HepG2 (cell line): ENCODE measurements at regions not wholly inside any gene's neighbourhood (a gene's known extent, or its start where the extent isn't known, plus 50 kb on each side); places are given as distances from the start of the nearest gene placed in this dataset.
A peak's percentile ranks its signal among the peaks of the same experiment; 100 is the strongest.

Experiments used
- ATAC-seq: fragments of 200-7000 bp; cut with Tn5 transposase; 3 replicates; pipeline ENCODE4 v1.9.1; 2020; ENCODE audit warnings: mild to moderate bottlenecking, moderate library complexity
- BruUV-seq: library from RNA; stranded (reverse); fragments of 400-500 nt; replicated peaks from 2 replicates; lab custom pipeline; 2021; lab: Mats Ljungman, UMichigan
- CTCF ChIA-PET: fragments of 300-600 bp; formaldehyde crosslinking; extraction: SDS; loops from one replicate; lab custom pipeline; 2021; ENCODE audit warnings: low total read pairs, inconsistent platforms, low intra/inter-chr PET ratio; lab: Yijun Ruan, JAX
- POLR2A ChIA-PET: fragments of 350-600 bp; sonication (Branson Sonifier 250); formaldehyde crosslinking; loops from one replicate; lab custom pipeline; 2020; ENCODE audit warnings: antibody characterized with exemption, inconsistent platforms; lab: Yijun Ruan, JAX
- DNase-seq: peaks from one replicate; pipeline ENCODE4 v3.0.0-alpha.2; 2015; ENCODE audit warnings: low spot score
- FAIRE-seq: peaks from 3 replicates; lab custom pipeline; 2011; peaks lifted over from hg19 to GRCh38; lab: Jason Lieb, UNC
- H2AFZ ChIP-seq: one replicate; pipeline ENCODE4 v1.6.1; 2011; ENCODE audit warnings: low read length, inconsistent platforms
- H3K27ac ChIP-seq: fragments of 300-600 bp; 3 replicates; pipeline ENCODE4 v1.8.0; 2011; ENCODE audit warnings: mixed run types, mild to moderate bottlenecking, mixed read lengths, low read length, inconsistent platforms; ENCODE audit not compliant: insufficient read depth; ENCODE audit errors: extremely low read length
- H3K27me3 ChIP-seq, 2 experiments: fragments of 200-600 bp in 1 of 2; 2 replicates in 1 of 2; 3 replicates in 1 of 2; pipeline versions ENCODE4 v1.6.0 to v1.8.0; 2011; ENCODE audit warnings: low read length in 2 of 2, mild to moderate bottlenecking in 2 of 2, moderate library complexity in 2 of 2, inconsistent platforms in 1 of 2; ENCODE audit not compliant: insufficient read depth in 2 of 2, control insufficient read depth in 1 of 2
- H3K36me3 ChIP-seq, 2 experiments: fragments of 200-600 bp in 1 of 2; replicated peaks in 1 of 2; 2 replicates in 1 of 2; 3 replicates in 1 of 2; pipeline versions ENCODE4 v1.5.1 to v1.8.0; 2011; ENCODE audit warnings: low read length in 2 of 2, inconsistent platforms in 1 of 2; ENCODE audit not compliant: insufficient read depth in 2 of 2, control insufficient read depth in 1 of 2
- H3K4me1 ChIP-seq: 2 replicates; pipeline ENCODE4 v1.5.1; 2012; ENCODE audit warnings: low read length, inconsistent platforms; ENCODE audit not compliant: insufficient read depth
- H3K4me2 ChIP-seq: 2 replicates; pipeline ENCODE4 v1.6.0; 2011; ENCODE audit warnings: low read depth, low read length, inconsistent platforms
- H3K4me3 ChIP-seq, 3 experiments: fragments of 200-600 bp in 1 of 3; sonication (generic), shearing (Covaris generic) in 1 of 3; replicated peaks in 1 of 3; 2 replicates each; pipeline ENCODE4 v1.5.1; 2011 to 2016; ENCODE audit warnings: low read length in 3 of 3, inconsistent platforms in 2 of 3, low read depth in 2 of 3, mild to moderate bottlenecking in 2 of 3, control low read depth in 1 of 3, mixed read lengths in 1 of 3; ENCODE audit not compliant: insufficient read depth in 1 of 3
- H3K79me2 ChIP-seq: one replicate; pipeline ENCODE4 v1.6.1; 2011; ENCODE audit warnings: low read length, inconsistent platforms; ENCODE audit not compliant: insufficient read depth
- H3K9ac ChIP-seq: 2 replicates; pipeline ENCODE4 v1.6.0; 2011; ENCODE audit warnings: mild to moderate bottlenecking, low read depth, low read length, inconsistent platforms; ENCODE audit not compliant: insufficient read depth
- H3K9me3 ChIP-seq: 2 replicates; pipeline ENCODE4 v1.5.1; 2012; ENCODE audit warnings: mild to moderate bottlenecking, low read length
- H4K20me1 ChIP-seq: 2 replicates; pipeline ENCODE4 v1.6.0; 2011; ENCODE audit warnings: inconsistent platforms, mild to moderate bottlenecking, low read length, moderate library complexity; ENCODE audit not compliant: insufficient read depth
- CREB1 ChIP-seq, 2 experiments: fragments of 450-650 bp in 1 of 2; IDR thresholded peaks; 2 replicates each; pipeline ENCODE4 v1.6.1; 2016 to 2017; ENCODE audit warnings: control low read depth in 1 of 2, mild to moderate bottlenecking in 1 of 2, missing compliant biosample characterization in 1 of 2, missing genetic modification characterization in 1 of 2
- ETS1 ChIP-seq: sonication (generic); formaldehyde crosslinking; IDR thresholded peaks from 2 replicates; pipeline ENCODE4 v1.4.0; 2020; ENCODE audit warnings: missing genetic modification reagents
- HMGA1 ChIP-seq: sonication (generic); formaldehyde crosslinking; conservative IDR thresholded peaks from 2 replicates; pipeline ENCODE4 v1.4.0; 2020; ENCODE audit warnings: missing genetic modification reagents
- NCOR1 ChIP-seq: fragments of 200-600 bp; sonication (generic); IDR thresholded peaks from 2 replicates; pipeline ENCODE4 v1.7.0; 2017; ENCODE audit warnings: antibody characterized with exemption, low read length, borderline replicate concordance
- PCBP1 ChIP-seq: fragments of 200-400 bp; formaldehyde crosslinking; IDR thresholded peaks from 2 replicates; pipeline ENCODE4 v1.6.1; 2017; ENCODE audit warnings: mild to moderate bottlenecking, low read depth, low read length, borderline replicate concordance
- PCBP2 ChIP-seq: fragments of 200-400 bp; formaldehyde crosslinking; optimal IDR thresholded peaks from 2 replicates; pipeline ENCODE3; 2018; ENCODE audit warnings: low read length, low read depth; ENCODE audit not compliant: poor library complexity, severe bottlenecking
- SIN3A ChIP-seq: IDR thresholded peaks from 2 replicates; pipeline ENCODE4 v1.6.1; 2011; ENCODE audit warnings: low read depth, mild to moderate bottlenecking, control low read depth, low read length, borderline replicate concordance
- SNAPC5 ChIP-seq: sonication (generic); formaldehyde crosslinking; IDR thresholded peaks from 2 replicates; pipeline ENCODE4 v1.8.1; 2023; ENCODE audit warnings: mild to moderate bottlenecking, missing genetic modification reagents, borderline replicate concordance
- SSRP1 ChIP-seq: IDR thresholded peaks from 2 replicates; pipeline ENCODE4 v1.6.1; 2016; ENCODE audit warnings: control low read depth
- ZBTB25 ChIP-seq: IDR thresholded peaks from 2 replicates; pipeline ENCODE4 v1.6.1; 2018; ENCODE audit warnings: missing genetic modification reagents
- ZNF407 ChIP-seq: sonication (generic); formaldehyde crosslinking; IDR thresholded peaks from one replicate; pipeline ENCODE4 v1.5.1; 2020; ENCODE audit warnings: mild to moderate bottlenecking, missing genetic modification reagents; ENCODE audit errors: not compliant biosample characterization
- ZNF564 ChIP-seq: sonication (generic); formaldehyde crosslinking; IDR thresholded peaks from 2 replicates; pipeline ENCODE4 v1.8.1; 2023; ENCODE audit warnings: mild to moderate bottlenecking, missing genetic modification reagents
- ZNF672 ChIP-seq: sonication (generic); formaldehyde crosslinking; IDR thresholded peaks from 2 replicates; pipeline ENCODE4 v1.8.1; 2022; ENCODE audit warnings: missing genetic modification reagents
- ZNF678 ChIP-seq: sonication (generic); formaldehyde crosslinking; IDR thresholded peaks from 2 replicates; pipeline ENCODE4 v1.4.0; 2020; ENCODE audit warnings: mild to moderate bottlenecking, missing genetic modification reagents
- ZSCAN31 ChIP-seq: sonication (generic); formaldehyde crosslinking; IDR thresholded peaks from 2 replicates; pipeline ENCODE4 v1.5.0; 2020; ENCODE audit warnings: low read depth, mild to moderate bottlenecking, missing genetic modification reagents
- WGBS: methylation state at CpG from one replicate; pipeline ENCODE4 v1.1.6; 2017; ENCODE audit warnings: low lambda C conversion rate; 5-methylcytosine and 5-hydroxymethylcytosine counted together
- in situ Hi-C: cut with HindIII; loops from 2 replicates; pipeline ENCODE4 v1.10.0; 2017; ENCODE audit warnings: low pct_unique_long_range_greater_than_20kb; ENCODE audit not compliant: extremely low pct_ligation_motif_present
- intact Hi-C: fragments of 100-400 bp; cut with micrococcal nuclease; formaldehyde crosslinking; loops from one replicate; pipeline ENCODE4 v1.10.0; 2022; ENCODE audit not compliant: unreplicated experiment

GRCh38 chr7:9889554-9889953 is 1084.1 kb upstream of the PHF14 start:
- no peak overlapping the region for H3K27ac ChIP-seq
- no peaks in the 10 kb centered on the region for H4K20me1 ChIP-seq
- no peak for DNase-seq
- BruUV-seq, result no TSS peak
- no peak overlapping the region for H3K4me2 ChIP-seq
- ATAC-seq, result no peak
- in situ Hi-C loops, result no loop called here
- no peak overlapping the region for H2AFZ ChIP-seq
- no peak overlapping the region for H3K4me3 ChIP-seq
- H3K9ac ChIP-seq, result no peak overlapping the region
- ChIA-PET POLR2A (no interaction called here), CTCF (no interaction called here)
- H3K4me1 ChIP-seq, result no peaks in the 10 kb centered on the region
- no CpG with 5 or more reads among the region's 2 CpGs for WGBS
- intact Hi-C loops, result no loop called here
- H3K79me2 ChIP-seq, result no peaks in the 10 kb centered on the region
- no peaks in the 10 kb centered on the region for H3K36me3 ChIP-seq
- no peak for FAIRE-seq
- no peaks in the 10 kb centered on the region for H3K27me3 ChIP-seq
- H3K9me3 ChIP-seq, result peaks cover 82% of the 10 kb centered on the region
- TF ChIP-seq SIN3A (no peak), ZNF564 (no peak), ZBTB25 (no peak), SSRP1 (CRISPR knock-in tag) (no peak), ZNF407 (CRISPR knock-in tag) (no peak), ZSCAN31 (CRISPR knock-in tag) (no peak), ETS1 (CRISPR knock-in tag) (no peak), ZNF678 (no peak), CREB1 (IDR thresholded peaks at IDR 0.05) (peak; percentile 37; the same call in 1 of the 2 replicates), CREB1 (CRISPR knock-in tag; IDR thresholded peaks at IDR 0.05) (no peak), HMGA1 (CRISPR knock-in tag) (no peak), SNAPC5 (no peak), PCBP2 (no peak), PCBP1 (no peak), ZNF672 (CRISPR knock-in tag) (no peak), NCOR1 (no peak)
